CD1c-positive myeloid dendritic cell (primary cell): ENCODE measurements at regions not wholly inside any gene's neighbourhood (a gene's known extent, or its start where the extent isn't known, plus 50 kb on each side); places are given as distances from the start of the nearest gene placed in this dataset.
"Not testable (repeated sequence)": the region's sequence is repeated elsewhere in the genome, so short reads cannot be mapped to it uniquely, and the experiment has no call there.

Experiments
- DNase-seq: peaks from one replicate; pipeline ENCODE4 v3.0.0-alpha.2; 2016; ENCODE audit errors: extremely low spot score

GRCh38 chr2:132220589-132220988 is 58.8 kb upstream of the ANKRD30BL start:
- DNase-seq, result not testable (repeated sequence)

- not testable (repeated sequence) for DNase-seq
Observed at GRCh38 chr2:132221886-132222285, 60.1 kb upstream of the ANKRD30BL start.

GRCh38 chr2:132252191-132252893 is 90.6 kb upstream of the ANKRD30BL start:
- DNase-seq, result no peak

- DNase-seq, result no peak
Observed at GRCh38 chr2:132252894-132253264, 91.1 kb upstream of the ANKRD30BL start.

- DNase-seq, result no peak
Observed at GRCh38 chr2:132253496-132254305, 91.9 kb upstream of the ANKRD30BL start.

- DNase-seq, result not testable (repeated sequence)
Observed at GRCh38 chr2:132254306-132254919, 92.7 kb upstream of the ANKRD30BL start.

GRCh38 chr2:132255714-132256113 is 94.0 kb upstream of the ANKRD30BL start:
- DNase-seq, result no peak

GRCh38 chr2:132256251-132256902 is 94.6 kb upstream of the ANKRD30BL start:
- DNase-seq, result no peak

GRCh38 chr2:132256903-132257300 is 95.2 kb upstream of the ANKRD30BL start:
- DNase-seq, result not testable (repeated sequence)

- DNase-seq, result not testable (repeated sequence)
Observed at GRCh38 chr2:132257301-132258171, 95.8 kb upstream of the ANKRD30BL start.

- DNase-seq, result not testable (repeated sequence)
Observed at GRCh38 chr2:132259276-132259675, 97.5 kb upstream of the ANKRD30BL start.

- not testable (repeated sequence) for DNase-seq
Observed at GRCh38 chr2:132265595-132265994, 103.8 kb upstream of the ANKRD30BL start.

- DNase-seq, result no peak
Observed at GRCh38 chr2:132267105-132267497, 105.3 kb upstream of the ANKRD30BL start.

- DNase-seq, result peak; percentile 35
Observed at GRCh38 chr2:132267498-132268283, 105.9 kb upstream of the ANKRD30BL start.

GRCh38 chr2:132268284-132268976 is 106.7 kb upstream of the ANKRD30BL start:
- DNase-seq, result peak; percentile 47

- no peak for DNase-seq
Observed at GRCh38 chr2:132268977-132269523, 107.3 kb upstream of the ANKRD30BL start.

- no peak for DNase-seq
Observed at GRCh38 chr2:132270255-132270654, 108.5 kb upstream of the ANKRD30BL start.

- no peak for DNase-seq
Observed at GRCh38 chr2:132270981-132271546, 109.3 kb upstream of the ANKRD30BL start.

GRCh38 chr2:132271794-132272193 is 110.0 kb upstream of the ANKRD30BL start:
- DNase-seq, result not testable (repeated sequence)
